Testis (tissue), 2 donors: ENCODE measurements at regions not wholly inside any gene's neighbourhood (a gene's known extent, or its start where the extent isn't known, plus 50 kb on each side); places are given as distances from the start of the nearest gene placed in this dataset.

Source experiments
- POLR2A ChIP-seq: fragments of 450-650 bp; IDR thresholded peaks from one replicate; pipeline ENCODE4 v1.6.1; 2017; ENCODE audit warnings: antibody characterized with exemption, mild to moderate bottlenecking, moderate library complexity
- TF ChIP-seq, protein P1 (sequence below), 3 experiments: fragments of 450-650 bp in 2 of 3; fragments of 200-600 bp in 1 of 3; sonication (generic) in 1 of 3; IDR thresholded peaks; one replicate each; pipeline ENCODE4 v1.5.1; 2016 to 2019; ENCODE audit warnings: antibody characterized with exemption in 3 of 3, mild to moderate bottlenecking in 2 of 3, moderate library complexity in 1 of 3

DNA sequence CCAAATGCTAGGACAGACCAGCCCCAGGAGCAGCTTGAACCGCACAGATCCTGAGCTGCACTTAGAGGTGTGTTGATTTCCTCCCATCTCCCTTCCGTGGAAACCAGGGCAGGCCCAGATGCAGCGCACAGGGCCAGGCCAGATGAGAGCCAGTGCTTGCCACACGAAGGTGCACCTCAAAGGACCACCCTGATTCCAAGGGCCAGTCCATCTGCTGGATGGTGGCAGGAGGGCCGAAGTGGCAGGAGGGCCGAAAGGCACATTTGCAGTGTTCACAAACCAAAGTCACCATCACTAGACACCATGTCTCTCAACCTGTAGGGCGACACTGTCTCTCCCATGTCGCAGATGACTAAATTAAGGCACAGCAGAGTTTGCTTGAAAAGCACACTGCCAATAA, 370.7 kb upstream of the MYT1L start:
- TF ChIP-seq, protein P1, sequence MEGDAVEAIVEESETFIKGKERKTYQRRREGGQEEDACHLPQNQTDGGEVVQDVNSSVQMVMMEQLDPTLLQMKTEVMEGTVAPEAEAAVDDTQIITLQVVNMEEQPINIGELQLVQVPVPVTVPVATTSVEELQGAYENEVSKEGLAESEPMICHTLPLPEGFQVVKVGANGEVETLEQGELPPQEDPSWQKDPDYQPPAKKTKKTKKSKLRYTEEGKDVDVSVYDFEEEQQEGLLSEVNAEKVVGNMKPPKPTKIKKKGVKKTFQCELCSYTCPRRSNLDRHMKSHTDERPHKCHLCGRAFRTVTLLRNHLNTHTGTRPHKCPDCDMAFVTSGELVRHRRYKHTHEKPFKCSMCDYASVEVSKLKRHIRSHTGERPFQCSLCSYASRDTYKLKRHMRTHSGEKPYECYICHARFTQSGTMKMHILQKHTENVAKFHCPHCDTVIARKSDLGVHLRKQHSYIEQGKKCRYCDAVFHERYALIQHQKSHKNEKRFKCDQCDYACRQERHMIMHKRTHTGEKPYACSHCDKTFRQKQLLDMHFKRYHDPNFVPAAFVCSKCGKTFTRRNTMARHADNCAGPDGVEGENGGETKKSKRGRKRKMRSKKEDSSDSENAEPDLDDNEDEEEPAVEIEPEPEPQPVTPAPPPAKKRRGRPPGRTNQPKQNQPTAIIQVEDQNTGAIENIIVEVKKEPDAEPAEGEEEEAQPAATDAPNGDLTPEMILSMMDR (IDR thresholded peaks at IDR 0.05): no peak
- no peak for TF ChIP-seq POLR2A
